Neuronal stem cell (in vitro differentiated cells): ENCODE measurements at regions not wholly inside any gene's neighbourhood (a gene's known extent, or its start where the extent isn't known, plus 50 kb on each side); places are given as distances from the start of the nearest gene placed in this dataset.

Experiments used
- DNase-seq: peaks from one replicate; pipeline ENCODE4 v3.0.0-alpha.2; 2013; ENCODE audit warnings: low spot score
- H2AFZ ChIP-seq: one replicate; pipeline ENCODE4 v1.6.1; 2013; ENCODE audit warnings: mild to moderate bottlenecking, low read length, inconsistent platforms
- H2AK5ac ChIP-seq: 2 replicates; pipeline ENCODE4 v1.6.1; 2013; ENCODE audit warnings: low read depth, mild to moderate bottlenecking, inconsistent platforms, low read length, moderate library complexity, mixed read lengths
- H2BK120ac ChIP-seq: 2 replicates; pipeline ENCODE4 v1.6.1; 2013; ENCODE audit warnings: low read depth, mild to moderate bottlenecking, inconsistent platforms, low read length, moderate library complexity, mixed read lengths
- H2BK12ac ChIP-seq: one replicate; pipeline ENCODE4 v1.6.1; 2013; ENCODE audit warnings: low read length, inconsistent platforms
- H2BK15ac ChIP-seq: 2 replicates; pipeline ENCODE4 v1.6.1; 2013; ENCODE audit warnings: mild to moderate bottlenecking, low read length, inconsistent platforms, mixed read lengths
- H2BK5ac ChIP-seq: one replicate; pipeline ENCODE4 v1.6.1; 2013; ENCODE audit warnings: inconsistent platforms, mild to moderate bottlenecking, low read length, moderate library complexity
- H3K14ac ChIP-seq: one replicate; pipeline ENCODE4 v1.6.1; 2013; ENCODE audit warnings: low read length, inconsistent platforms
- H3K18ac ChIP-seq: 2 replicates; pipeline ENCODE4 v1.6.1; 2013; ENCODE audit warnings: low read length, inconsistent platforms
- H3K23ac ChIP-seq: 2 replicates; pipeline ENCODE4 v1.6.1; 2013; ENCODE audit warnings: low read depth, mild to moderate bottlenecking, mixed read lengths, low read length, inconsistent platforms; ENCODE audit not compliant: poor library complexity
- H3K27ac ChIP-seq: replicated peaks from 3 replicates; pipeline ENCODE4 v1.5.1; 2013; ENCODE audit warnings: low read length, inconsistent platforms
- H3K27me3 ChIP-seq, 3 experiments: 2 replicates each; pipeline ENCODE4 v1.6.1; 2013; ENCODE audit warnings: low read length in 3 of 3, mild to moderate bottlenecking in 2 of 3, inconsistent platforms in 1 of 3, low read depth in 1 of 3, mixed read lengths in 1 of 3, moderate library complexity in 1 of 3; ENCODE audit not compliant: control insufficient read depth in 3 of 3, insufficient read depth in 3 of 3
- H3K36me3 ChIP-seq, 2 donors: replicated peaks in 1 of 2; 2 replicates each; pipeline ENCODE4 v1.6.1; 2013; ENCODE audit warnings: low read length in 2 of 2; ENCODE audit not compliant: control insufficient read depth in 2 of 2, insufficient read depth in 2 of 2
- H3K4ac ChIP-seq: 2 replicates; pipeline ENCODE4 v1.6.1; 2013; ENCODE audit warnings: inconsistent platforms, mild to moderate bottlenecking, low read length, moderate library complexity
- H3K4me1 ChIP-seq, 2 donors: 1 replicate in 1 of 2; 2 replicates in 1 of 2; pipeline ENCODE4 v1.6.1; 2013; ENCODE audit warnings: low read length in 2 of 2, low read depth in 1 of 2; ENCODE audit not compliant: control insufficient read depth in 2 of 2, insufficient read depth in 1 of 2
- H3K4me2 ChIP-seq: one replicate; pipeline ENCODE4 v1.6.1; 2013; ENCODE audit warnings: mild to moderate bottlenecking, low read length, inconsistent platforms; ENCODE audit not compliant: insufficient read depth, poor library complexity, severe bottlenecking
- H3K4me3 ChIP-seq, 2 donors: 2 replicates each; pipeline ENCODE4 v1.5.1; 2013; ENCODE audit warnings: low read length in 2 of 2, mild to moderate bottlenecking in 2 of 2, inconsistent platforms in 1 of 2, moderate library complexity in 1 of 2
- H3K79me1 ChIP-seq: one replicate; pipeline ENCODE4 v1.6.1; 2013; ENCODE audit warnings: low read depth, mild to moderate bottlenecking, inconsistent platforms, low read length, moderate library complexity
- H3K9ac ChIP-seq: one replicate; pipeline ENCODE4 v1.6.1; 2013; ENCODE audit warnings: mild to moderate bottlenecking, low read depth, low read length, inconsistent platforms; ENCODE audit not compliant: poor library complexity
- H3K9me3 ChIP-seq, 2 donors: replicated peaks in 1 of 2; 2 replicates each; pipeline versions ENCODE3 to v1.6.1; 2013; ENCODE audit warnings: low read length in 2 of 2, mild to moderate bottlenecking in 2 of 2, inconsistent platforms in 1 of 2, low read depth in 1 of 2, mixed read lengths in 1 of 2, moderate library complexity in 1 of 2; ENCODE audit not compliant: control insufficient read depth in 2 of 2, insufficient read depth in 1 of 2
- H4K8ac ChIP-seq: one replicate; pipeline ENCODE4 v1.6.1; 2013; ENCODE audit warnings: low read depth, mild to moderate bottlenecking, inconsistent platforms, low read length, moderate library complexity
- H4K91ac ChIP-seq: one replicate; pipeline ENCODE4 v1.6.1; 2013; ENCODE audit warnings: low read length, low read depth, mild to moderate bottlenecking, inconsistent platforms; ENCODE audit not compliant: poor library complexity
- WGBS, 2 donors: extraction: QIAGEN DNeasy Blood & Tissue Kit; methylation state at CpG; one replicate each; pipeline ENCODE4 v1.1.7; 2013; ENCODE audit warnings: missing lambda C conversion rate in 2 of 2, mixed read lengths in 1 of 2; ENCODE audit not compliant: insufficient read length in 2 of 2, insufficient replicate concordance in 1 of 2; ENCODE audit errors: extremely low coverage in 2 of 2; 5-methylcytosine and 5-hydroxymethylcytosine counted together

- Histone ChIP-seq H3K79me1 (no peaks in the 10 kb centered on the region), H3K27me3 (no peaks in the 10 kb centered on the region), H3K27ac (no peak overlapping the region), H2AK5ac (no peak overlapping the region), H3K4ac (no peak overlapping the region), H4K91ac (no peak overlapping the region), H2BK12ac (no peak overlapping the region), H3K36me3 (no peaks in the 10 kb centered on the region), H2BK5ac (no peak overlapping the region), H3K4me1 (peaks cover 4 to 15% of the 10 kb centered on the region in 2 donors), H4K8ac (no peak overlapping the region), H2AFZ (peak overlapping the region; percentile 6), H3K4me3 (no peak overlapping the region), H3K4me2 (no peak overlapping the region), H3K9me3 (no peaks in the 10 kb centered on the region), H2BK120ac (no peak overlapping the region), H3K18ac (no peak overlapping the region), H3K23ac (no peak overlapping the region), H3K9ac (no peak overlapping the region), H2BK15ac (no peak overlapping the region), H3K14ac (no peak overlapping the region)
- DNase-seq = no peak
- no CpG with 5 or more reads among the region's 5 CpGs for WGBS, 2 donors
Observed at GRCh38 chr4:159017323-159018026, 85.4 kb upstream of the RAPGEF2 start.

DNA sequence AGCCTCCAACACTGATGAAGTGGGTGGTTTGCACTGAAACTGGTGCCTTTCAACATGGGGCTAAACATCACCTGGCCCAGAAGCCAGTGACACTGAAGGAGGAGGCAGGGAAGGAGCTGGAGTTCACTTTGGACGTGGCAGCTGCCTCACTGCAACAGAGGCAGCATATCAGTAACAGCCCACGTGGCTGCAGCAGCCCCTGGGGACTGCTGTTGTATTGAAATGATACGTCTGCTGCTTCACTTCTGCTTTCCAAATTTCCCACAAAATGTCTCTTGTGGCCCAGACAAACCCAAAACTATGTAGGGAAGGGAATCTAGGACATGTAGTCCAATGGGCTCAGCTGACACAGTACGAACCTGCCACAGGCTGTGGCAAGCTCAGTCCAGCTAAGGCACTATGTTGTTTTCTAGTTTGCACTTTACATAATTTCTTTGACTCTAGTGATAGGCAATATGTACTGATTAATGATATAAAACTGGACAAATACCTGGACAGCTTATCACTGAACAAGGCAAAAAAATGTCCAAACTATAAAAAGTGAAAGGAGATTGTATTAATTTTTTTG lies 84.7 kb upstream of the RAPGEF2 start:
- H4K91ac ChIP-seq = no peak overlapping the region
- no peaks in the 10 kb centered on the region for H3K27me3 ChIP-seq
- WGBS, 2 donors = no CpG with 5 or more reads among the region's 4 CpGs

DNA sequence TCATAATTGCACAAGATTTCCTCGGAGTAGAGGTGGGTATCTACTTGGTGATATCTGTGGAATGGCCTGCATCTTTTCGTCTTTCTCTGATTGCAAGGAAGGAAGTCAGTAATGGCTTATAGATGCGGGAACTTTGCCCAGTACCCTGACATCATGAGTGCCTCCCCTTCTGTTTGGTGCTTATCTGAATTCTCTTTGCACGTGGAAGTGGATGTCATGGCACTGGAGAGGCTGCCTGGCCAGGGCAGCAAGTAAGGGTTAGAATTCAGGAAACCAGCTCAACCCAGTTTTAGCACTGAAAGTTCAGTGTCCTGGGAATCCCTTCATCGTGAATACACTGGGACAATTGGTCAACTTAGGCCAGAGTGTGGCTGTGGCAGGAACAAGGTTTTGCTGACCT lies 83.5 kb upstream of the RAPGEF2 start:
- no peak overlapping the region for H2AK5ac ChIP-seq
- H3K18ac ChIP-seq = peak overlapping the region; percentile 37
- H3K4me2 ChIP-seq = no peak overlapping the region
- peaks cover 6 to 17% of the 10 kb centered on the region in 2 donors for H3K4me1 ChIP-seq
- H2BK15ac ChIP-seq = no peak overlapping the region
- no peak for DNase-seq
- H4K91ac ChIP-seq = no peak overlapping the region
- no peaks in the 10 kb centered on the region for H3K27me3 ChIP-seq
- H3K9me3 ChIP-seq = no peaks in the 10 kb centered on the region
- WGBS, 2 donors = no CpG with 5 or more reads among the region's 5 CpGs
- no peak overlapping the region for H3K23ac ChIP-seq
- no peak overlapping the region for H3K14ac ChIP-seq
- no peak overlapping the region for H3K27ac ChIP-seq
- H2BK5ac ChIP-seq = no peak overlapping the region
- no peak overlapping the region for H3K9ac ChIP-seq
- H2BK12ac ChIP-seq = no peak overlapping the region
- no peak overlapping the region for H4K8ac ChIP-seq
- no peaks in the 10 kb centered on the region for H3K79me1 ChIP-seq
- no peaks in the 10 kb centered on the region for H3K36me3 ChIP-seq
- no peak overlapping the region for H2BK120ac ChIP-seq
- peak overlapping the region; percentile 63 for H2AFZ ChIP-seq
- no peak overlapping the region for H3K4ac ChIP-seq
- no peak overlapping the region for H3K4me3 ChIP-seq

More for the DNA sequence above, 84.7 kb upstream of the RAPGEF2 start:
- Histone ChIP-seq H3K4ac (no peak overlapping the region), H3K4me1 (peaks cover 4 to 15% of the 10 kb centered on the region in 2 donors), H2BK5ac (no peak overlapping the region), H3K79me1 (no peaks in the 10 kb centered on the region), H2BK15ac (no peak overlapping the region), H3K18ac (no peak overlapping the region), H3K4me3 (no peak overlapping the region), H2BK120ac (no peak overlapping the region), H2BK12ac (no peak overlapping the region), H2AFZ (peak overlapping the region; percentile 3), H4K8ac (no peak overlapping the region), H2AK5ac (no peak overlapping the region), H3K9me3 (no peaks in the 10 kb centered on the region), H3K4me2 (no peak overlapping the region), H3K14ac (no peak overlapping the region), H3K9ac (no peak overlapping the region), H3K27ac (no peak overlapping the region), H3K36me3 (no peaks in the 10 kb centered on the region), H3K23ac (no peak overlapping the region)
- DNase-seq = no peak

DNA sequence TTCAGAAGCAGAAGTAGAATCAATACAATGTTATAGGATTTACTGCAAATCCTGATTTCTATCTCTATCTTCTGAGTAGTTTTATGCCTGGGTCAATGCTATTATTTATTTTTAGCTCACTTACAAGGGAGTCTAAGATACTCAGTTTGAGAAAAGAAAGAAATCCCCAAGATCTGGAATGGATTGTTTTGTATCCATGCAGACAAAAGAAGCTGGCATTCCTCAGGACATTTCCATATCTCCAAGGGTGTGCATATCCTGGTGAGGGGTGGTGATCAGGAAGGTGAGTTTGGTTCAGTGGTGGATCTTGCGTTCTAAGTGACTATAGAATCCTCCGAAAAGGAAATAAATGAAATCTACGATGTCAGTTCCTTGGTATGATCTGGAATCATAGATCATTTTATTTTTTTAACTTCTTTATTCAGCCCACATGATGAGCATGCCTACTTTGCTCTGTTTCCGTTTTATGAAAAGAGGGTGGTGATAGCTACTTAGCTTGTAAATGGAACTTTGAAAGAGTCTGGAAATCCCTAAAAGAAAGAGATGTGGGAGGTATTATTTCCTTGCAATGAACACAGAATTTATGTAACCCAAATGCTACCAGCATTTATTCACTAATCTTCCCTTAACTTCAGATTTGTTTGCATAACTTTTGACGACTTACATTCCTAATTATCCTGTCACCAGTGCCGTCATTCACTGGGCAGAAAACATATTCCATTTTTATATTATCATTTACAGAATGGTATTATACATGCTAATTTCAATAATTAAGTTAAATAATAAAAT lies 81.1 kb upstream of the RAPGEF2 start:
- Histone ChIP-seq H3K14ac (no peak overlapping the region), H3K27ac (no peak overlapping the region), H3K4ac (no peak overlapping the region), H2AK5ac (no peak overlapping the region), H3K27me3 (no peaks in the 10 kb centered on the region), H3K9me3 (no peaks in the 10 kb centered on the region), H3K23ac (no peak overlapping the region), H4K8ac (no peak overlapping the region), H3K9ac (no peak overlapping the region), H2BK120ac (no peak overlapping the region), H3K36me3 (no peaks in the 10 kb centered on the region), H3K18ac (no peak overlapping the region), H2BK15ac (no peak overlapping the region), H2AFZ (peak overlapping the region; percentile 14), H2BK5ac (no peak overlapping the region), H3K4me3 (no peak overlapping the region), H3K79me1 (no peaks in the 10 kb centered on the region), H4K91ac (no peak overlapping the region), H3K4me1 (peaks cover 4 to 10% of the 10 kb centered on the region in 2 donors), H3K4me2 (no peak overlapping the region), H2BK12ac (no peak overlapping the region)
- DNase-seq = no peak
- WGBS, 2 donors = no CpG with 5 or more reads among the region's 6 CpGs
